ENCODE measurements at regions not wholly inside any gene's neighbourhood (a gene's known extent, or its start where the extent isn't known, plus 50 kb on each side); places are given as distances from the start of the nearest gene placed in this dataset.

DNA sequence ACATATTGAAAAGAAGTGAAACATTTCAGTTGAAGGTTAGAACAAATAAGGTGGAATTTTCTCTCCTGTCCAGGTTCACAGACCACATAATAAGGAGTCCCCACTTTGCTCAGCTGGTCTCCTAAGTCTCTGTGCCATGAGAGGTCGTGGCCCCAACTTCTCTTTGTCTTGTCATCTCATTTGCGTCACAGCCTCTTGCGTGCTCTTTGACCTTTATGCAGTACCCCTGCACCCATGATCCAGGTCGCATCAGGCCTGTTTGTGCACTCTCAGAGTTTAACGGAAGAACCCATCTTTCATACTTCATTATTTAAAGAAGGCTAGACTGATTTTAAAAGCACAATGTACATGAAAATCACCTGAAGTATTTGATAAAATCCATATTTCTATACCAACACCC, 110.4 kb upstream of the BMP2 start:
- TF ChIP-seq, protein P1, sequence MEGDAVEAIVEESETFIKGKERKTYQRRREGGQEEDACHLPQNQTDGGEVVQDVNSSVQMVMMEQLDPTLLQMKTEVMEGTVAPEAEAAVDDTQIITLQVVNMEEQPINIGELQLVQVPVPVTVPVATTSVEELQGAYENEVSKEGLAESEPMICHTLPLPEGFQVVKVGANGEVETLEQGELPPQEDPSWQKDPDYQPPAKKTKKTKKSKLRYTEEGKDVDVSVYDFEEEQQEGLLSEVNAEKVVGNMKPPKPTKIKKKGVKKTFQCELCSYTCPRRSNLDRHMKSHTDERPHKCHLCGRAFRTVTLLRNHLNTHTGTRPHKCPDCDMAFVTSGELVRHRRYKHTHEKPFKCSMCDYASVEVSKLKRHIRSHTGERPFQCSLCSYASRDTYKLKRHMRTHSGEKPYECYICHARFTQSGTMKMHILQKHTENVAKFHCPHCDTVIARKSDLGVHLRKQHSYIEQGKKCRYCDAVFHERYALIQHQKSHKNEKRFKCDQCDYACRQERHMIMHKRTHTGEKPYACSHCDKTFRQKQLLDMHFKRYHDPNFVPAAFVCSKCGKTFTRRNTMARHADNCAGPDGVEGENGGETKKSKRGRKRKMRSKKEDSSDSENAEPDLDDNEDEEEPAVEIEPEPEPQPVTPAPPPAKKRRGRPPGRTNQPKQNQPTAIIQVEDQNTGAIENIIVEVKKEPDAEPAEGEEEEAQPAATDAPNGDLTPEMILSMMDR (optimal IDR thresholded peaks at IDR 0.05 in 1 of 3, IDR thresholded peaks at IDR 0.05 in 1 of 3, conservative IDR thresholded peaks at IDR 0.05 in 1 of 3; ENCODE audit: extremely low read depth in 1 of 3, insufficient read depth in 2 of 3, low read length in 3 of 3), result no peak
- no peak for TF ChIP-seq EZH2 (IDR thresholded peaks at IDR 0.05; ENCODE audit: low read length)

Data from keratinocyte (primary cell).